NB4 (cell line): ENCODE measurements at regions not wholly inside any gene's neighbourhood (a gene's known extent, or its start where the extent isn't known, plus 50 kb on each side); places are given as distances from the start of the nearest gene placed in this dataset.

Experiments
- CTCF ChIP-seq: IDR thresholded peaks from one replicate; pipeline ENCODE4 v1.5.1; 2012; ENCODE audit warnings: low read depth, low read length
- POLR2A ChIP-seq: IDR thresholded peaks from 2 replicates; pipeline ENCODE4 v1.6.1; 2011; ENCODE audit warnings: mild to moderate bottlenecking; ENCODE audit not compliant: insufficient read length; ENCODE audit errors: extremely low read depth

DNA sequence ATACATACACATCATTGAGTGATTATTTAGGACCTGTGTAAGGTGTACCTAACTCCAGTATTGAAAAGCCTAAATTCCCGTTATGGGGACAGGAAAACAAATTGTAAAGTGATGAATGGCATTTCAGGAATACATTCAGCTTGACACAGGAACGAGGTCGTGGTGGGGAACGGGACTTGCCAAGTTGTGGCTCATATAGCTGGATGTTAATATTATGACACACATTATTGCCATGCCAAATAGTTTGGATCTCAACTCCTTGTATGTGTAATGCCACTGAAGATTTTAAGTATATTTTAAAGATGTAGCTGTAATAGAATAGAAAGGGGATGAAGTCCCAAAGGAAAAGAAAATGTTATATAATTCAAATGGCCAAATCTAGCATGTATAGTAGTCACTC, 227.2 kb upstream of the GOLIM4 start:
- TF ChIP-seq CTCF (no peak), POLR2A (no peak)
